ENCODE measurements at regions not wholly inside any gene's neighbourhood (a gene's known extent, or its start where the extent isn't known, plus 50 kb on each side); places are given as distances from the start of the nearest gene placed in this dataset.

GRCh38 chr1:208541225-208541855 is 297.2 kb upstream of the PLXNA2 start:
- DNase-seq (ENCODE audit: low read depth, low spot score) = no peak

GRCh38 chr1:208542309-208542708 is 298.1 kb upstream of the PLXNA2 start:
- no peak for DNase-seq (ENCODE audit: low read depth, low spot score)

GRCh38 chr1:208544053-208544452 is 299.9 kb upstream of the PLXNA2 start:
- no peak for DNase-seq (ENCODE audit: low read depth, low spot score)

- DNase-seq (ENCODE audit: low read depth, low spot score) = no peak
These were observed 300.6 kb upstream of the PLXNA2 start for GRCh38 chr1:208544794-208545193.

GRCh38 chr1:208551024-208551423 is 306.8 kb upstream of the PLXNA2 start:
- no peak for DNase-seq (ENCODE audit: low read depth, low spot score)

- no peak for DNase-seq (ENCODE audit: low read depth, low spot score)
These were observed 307.6 kb upstream of the PLXNA2 start for GRCh38 chr1:208551633-208552320.

GRCh38 chr1:208552928-208553327 is 308.7 kb upstream of the PLXNA2 start:
- DNase-seq (ENCODE audit: low read depth, low spot score) = no peak

- DNase-seq (ENCODE audit: low read depth, low spot score) = no peak
These were observed 312.3 kb upstream of the PLXNA2 start for GRCh38 chr1:208556461-208556860.

GRCh38 chr1:208557046-208557722 is 313.0 kb upstream of the PLXNA2 start:
- no peak for DNase-seq (ENCODE audit: low read depth, low spot score)

GRCh38 chr1:208557723-208558094 is 313.5 kb upstream of the PLXNA2 start:
- no peak for DNase-seq (ENCODE audit: low read depth, low spot score)

GRCh38 chr1:208559597-208560329 is 315.6 kb upstream of the PLXNA2 start:
- DNase-seq (ENCODE audit: low read depth, low spot score) = no peak

GRCh38 chr1:208562151-208562960 is 318.2 kb upstream of the PLXNA2 start:
- DNase-seq (ENCODE audit: low read depth, low spot score) = no peak

GRCh38 chr1:208564466-208564865 is 320.3 kb upstream of the PLXNA2 start:
- no peak for DNase-seq (ENCODE audit: low read depth, low spot score)

- DNase-seq (ENCODE audit: low read depth, low spot score) = no peak
These were observed 321.7 kb upstream of the PLXNA2 start for GRCh38 chr1:208565756-208566440.

GRCh38 chr1:208569181-208569580 is 325.0 kb upstream of the PLXNA2 start:
- no peak for DNase-seq (ENCODE audit: low read depth, low spot score)

- DNase-seq (ENCODE audit: low read depth, low spot score) = no peak
These were observed 326.2 kb upstream of the PLXNA2 start for GRCh38 chr1:208570362-208570761.

GRCh38 chr1:208576425-208576824 is 332.2 kb upstream of the PLXNA2 start:
- no peak for DNase-seq (ENCODE audit: low read depth, low spot score)

- DNase-seq (ENCODE audit: low read depth, low spot score) = no peak
These were observed 333.3 kb upstream of the PLXNA2 start for GRCh38 chr1:208577381-208577905.

GRCh38 chr1:208581209-208581608 is 337.0 kb upstream of the PLXNA2 start:
- no peak for DNase-seq (ENCODE audit: low read depth, low spot score)

- no peak for DNase-seq (ENCODE audit: low read depth, low spot score)
These were observed 337.5 kb upstream of the PLXNA2 start for GRCh38 chr1:208581667-208582066.

All from activated naive CD8-positive, alpha-beta T cell treated with anti-CD3 and anti-CD28 coated beads, Interleukin-2, amount 50 U/mL, for 16 hours (primary cell).